ENCODE measurements at regions not wholly inside any gene's neighbourhood (a gene's known extent, or its start where the extent isn't known, plus 50 kb on each side); places are given as distances from the start of the nearest gene placed in this dataset.

DNA sequence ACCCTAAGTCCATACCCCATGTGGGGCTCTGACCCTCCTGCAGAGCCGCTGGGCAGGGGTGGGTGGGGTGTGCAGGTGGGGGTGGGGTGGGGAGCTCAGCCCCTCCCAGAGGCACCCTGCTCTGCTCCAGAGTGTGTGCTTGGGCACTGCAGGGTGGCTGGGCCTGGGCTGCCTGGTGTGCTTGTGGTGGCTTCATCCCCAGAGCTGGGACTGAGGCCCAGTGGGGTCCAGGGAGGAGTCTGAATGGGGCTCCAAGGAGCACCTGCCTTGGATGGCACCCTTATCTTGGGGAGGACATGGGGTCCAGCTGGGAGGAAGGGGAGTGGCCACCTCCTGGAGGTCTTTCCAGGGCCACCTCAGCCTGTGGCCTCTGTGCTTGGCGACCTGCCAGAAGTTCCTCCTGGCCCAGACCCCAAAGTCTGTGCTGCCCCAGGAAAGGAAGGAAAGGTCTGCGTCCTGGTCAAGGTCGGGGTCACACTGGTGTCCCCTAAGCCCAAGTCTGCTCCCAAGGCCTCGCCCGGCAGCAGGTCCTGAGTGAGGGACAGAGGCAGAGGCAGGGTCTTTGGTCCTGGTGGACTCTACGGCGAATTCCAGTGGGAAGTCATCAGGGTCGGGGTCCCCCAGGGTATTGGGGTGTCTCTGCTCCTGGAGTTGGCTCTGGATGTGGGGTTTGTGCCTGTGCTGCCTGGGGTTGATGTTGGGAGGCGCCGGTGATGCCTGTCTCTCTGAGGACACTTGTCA lies 373.4 kb downstream of the TMEM121 start:
- no peak for TF ChIP-seq POLR2A (IDR thresholded peaks at IDR 0.05)
- TF ChIP-seq, protein P1, sequence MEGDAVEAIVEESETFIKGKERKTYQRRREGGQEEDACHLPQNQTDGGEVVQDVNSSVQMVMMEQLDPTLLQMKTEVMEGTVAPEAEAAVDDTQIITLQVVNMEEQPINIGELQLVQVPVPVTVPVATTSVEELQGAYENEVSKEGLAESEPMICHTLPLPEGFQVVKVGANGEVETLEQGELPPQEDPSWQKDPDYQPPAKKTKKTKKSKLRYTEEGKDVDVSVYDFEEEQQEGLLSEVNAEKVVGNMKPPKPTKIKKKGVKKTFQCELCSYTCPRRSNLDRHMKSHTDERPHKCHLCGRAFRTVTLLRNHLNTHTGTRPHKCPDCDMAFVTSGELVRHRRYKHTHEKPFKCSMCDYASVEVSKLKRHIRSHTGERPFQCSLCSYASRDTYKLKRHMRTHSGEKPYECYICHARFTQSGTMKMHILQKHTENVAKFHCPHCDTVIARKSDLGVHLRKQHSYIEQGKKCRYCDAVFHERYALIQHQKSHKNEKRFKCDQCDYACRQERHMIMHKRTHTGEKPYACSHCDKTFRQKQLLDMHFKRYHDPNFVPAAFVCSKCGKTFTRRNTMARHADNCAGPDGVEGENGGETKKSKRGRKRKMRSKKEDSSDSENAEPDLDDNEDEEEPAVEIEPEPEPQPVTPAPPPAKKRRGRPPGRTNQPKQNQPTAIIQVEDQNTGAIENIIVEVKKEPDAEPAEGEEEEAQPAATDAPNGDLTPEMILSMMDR (IDR thresholded peaks at IDR 0.05), result no peak
